Superior temporal gyrus (tissue), 1 donor: ENCODE measurements at regions not wholly inside any gene's neighbourhood (a gene's known extent, or its start where the extent isn't known, plus 50 kb on each side); places are given as distances from the start of the nearest gene placed in this dataset.
"Not testable (repeated sequence)": the region's sequence is repeated elsewhere in the genome, so short reads cannot be mapped to it uniquely, and the experiment has no call there.

Source experiments
- DNase-seq: peaks from one replicate; pipeline ENCODE4 v3.0.0-alpha.2; 2016; ENCODE audit errors: extremely low spot score

DNA sequence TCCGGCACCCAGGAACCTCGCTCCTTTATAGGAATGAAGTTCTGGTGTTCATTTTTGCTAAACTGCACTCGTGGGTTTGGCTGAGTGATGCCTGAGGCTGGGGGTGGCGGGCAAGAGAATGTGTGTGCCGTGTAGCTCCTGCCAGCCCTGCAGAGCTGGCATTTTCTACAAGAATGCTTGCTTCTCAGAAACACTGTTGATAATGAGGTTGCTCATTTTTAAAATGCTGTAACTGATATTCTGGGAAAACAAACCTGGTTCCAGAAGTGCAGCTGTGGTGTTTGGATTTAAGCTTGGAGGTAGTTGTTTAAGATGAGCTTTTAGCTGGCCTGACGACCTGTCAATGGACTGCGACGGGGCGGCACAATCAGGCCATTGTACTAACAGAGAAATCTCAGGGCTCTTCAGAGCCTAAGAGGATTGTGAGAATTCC is 511.9 kb upstream of the TNP1 start:
- DNase-seq = no peak

DNA sequence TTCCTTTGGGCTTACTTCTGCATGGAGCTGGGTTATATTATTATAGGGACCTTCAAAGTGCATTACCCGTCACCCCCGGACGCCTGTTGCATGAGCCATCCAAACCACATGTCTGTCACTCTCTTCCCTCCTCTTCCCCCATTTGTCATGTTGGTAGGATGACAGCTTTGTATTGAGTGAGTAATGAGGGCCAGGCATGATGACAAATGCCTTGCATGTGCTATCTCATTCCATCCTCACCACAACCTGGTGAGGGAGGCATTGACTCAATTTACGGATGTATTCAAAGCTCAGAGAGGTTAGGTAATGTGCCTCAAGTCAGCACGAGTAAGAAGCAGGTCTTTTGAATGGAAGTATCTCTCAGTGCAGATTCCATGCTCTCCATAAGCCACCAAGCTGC is 510.5 kb upstream of the TNP1 start:
- no peak for DNase-seq

DNA sequence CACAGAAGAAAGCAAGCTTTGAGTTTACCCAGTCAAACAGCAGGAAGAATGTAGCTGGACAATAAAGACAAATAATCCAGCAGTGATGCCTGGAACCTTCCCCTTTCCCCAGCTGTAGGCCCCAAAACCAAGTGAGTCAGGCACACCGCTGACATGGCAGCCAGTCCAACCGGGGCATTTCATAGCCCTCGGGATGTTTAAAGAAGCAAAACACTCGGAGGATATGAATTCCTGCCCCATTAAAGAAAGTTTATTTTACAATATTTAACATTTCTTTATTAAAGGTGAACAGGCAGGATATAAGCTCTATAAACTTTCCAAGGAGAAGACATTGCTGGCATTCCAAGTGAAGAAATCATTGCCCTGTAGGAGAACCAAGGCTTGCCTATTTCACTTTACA is 507.6 kb upstream of the TNP1 start:
- no peak for DNase-seq

DNA sequence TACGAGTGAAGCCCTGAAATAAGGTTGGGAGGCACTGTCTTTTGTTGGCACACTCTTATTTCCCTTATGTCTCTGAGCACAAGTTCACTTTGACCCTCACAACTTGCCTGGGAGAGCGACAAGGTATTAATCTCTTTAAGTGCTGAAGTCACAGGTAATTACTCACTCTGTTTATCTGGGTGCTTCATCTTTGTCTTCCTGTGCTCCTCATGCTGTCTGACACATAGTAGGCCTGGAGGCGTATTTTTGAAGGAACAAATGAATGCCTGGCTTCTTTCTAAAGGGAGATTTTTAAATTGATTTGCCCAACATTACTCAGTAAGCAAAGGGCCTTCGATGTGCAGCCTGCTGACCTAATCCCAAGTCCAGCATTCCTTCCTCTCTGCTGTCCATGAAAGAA is 507.1 kb upstream of the TNP1 start:
- no peak for DNase-seq

DNA sequence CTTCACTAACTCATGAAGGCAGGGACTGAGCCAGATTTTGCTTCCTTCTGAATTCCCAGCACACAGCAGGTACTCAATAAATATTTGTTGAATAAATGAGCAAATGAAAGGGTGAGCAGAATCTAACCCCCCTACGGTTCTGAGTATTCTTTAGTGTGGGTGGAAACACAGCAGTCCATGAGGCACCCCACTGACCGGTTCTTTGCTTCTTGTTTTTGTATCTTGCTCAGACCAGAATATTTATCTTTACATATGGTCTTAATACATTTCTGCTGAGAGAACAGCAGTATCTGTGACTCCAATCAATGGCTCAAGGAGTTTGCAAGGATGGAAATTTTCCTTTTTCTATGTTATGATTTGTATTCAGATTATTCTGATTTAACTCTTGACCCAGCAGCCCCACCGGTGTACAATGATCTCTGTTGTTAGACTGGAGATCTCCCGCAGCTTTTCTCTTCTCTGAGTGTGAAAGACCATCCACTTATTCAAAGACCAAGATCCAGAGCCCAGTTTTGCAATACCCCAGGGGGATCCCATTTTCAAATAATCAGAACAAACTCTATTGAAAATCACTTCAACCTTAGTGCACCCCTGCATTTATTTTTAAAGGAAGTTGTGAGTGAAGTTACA is 506.5 kb upstream of the TNP1 start:
- DNase-seq = no peak

DNA sequence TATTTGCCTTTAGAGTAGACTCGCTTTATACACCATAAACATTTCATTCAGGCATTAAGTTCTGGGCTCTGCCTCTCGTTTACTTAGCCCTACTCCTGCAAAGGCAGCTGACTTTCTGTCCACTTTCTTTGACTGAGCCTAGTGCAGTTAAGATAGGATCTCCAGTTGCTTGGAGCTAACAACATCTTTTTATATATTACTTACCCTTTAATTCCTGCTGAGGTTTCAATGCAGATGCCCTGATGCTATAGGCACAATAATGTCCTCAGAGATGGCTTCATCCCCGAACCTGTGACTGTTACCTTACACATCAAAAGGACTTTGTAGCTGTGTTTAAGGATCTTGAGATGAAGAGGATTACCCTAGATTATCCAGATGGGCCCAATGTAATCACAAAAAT is 505.8 kb upstream of the TNP1 start:
- DNase-seq = no peak

DNA sequence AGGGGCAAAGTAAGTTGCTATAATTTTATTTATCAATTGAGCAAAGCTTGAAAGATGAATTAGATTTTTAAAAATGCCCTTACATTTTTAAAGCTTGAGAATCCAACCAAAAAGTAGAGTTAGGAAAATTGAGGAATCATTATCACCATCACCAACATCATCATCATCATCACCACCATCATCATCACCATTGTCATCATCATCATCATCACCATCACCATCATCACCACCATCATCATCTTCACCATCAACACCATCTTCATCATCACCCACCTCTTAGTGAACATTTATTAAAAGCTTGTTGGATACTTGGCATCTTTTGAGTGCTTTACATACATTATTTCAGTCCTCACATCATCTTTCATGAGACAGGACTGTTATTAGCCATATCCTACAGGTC is 504.4 kb upstream of the TNP1 start:
- no peak for DNase-seq

DNA sequence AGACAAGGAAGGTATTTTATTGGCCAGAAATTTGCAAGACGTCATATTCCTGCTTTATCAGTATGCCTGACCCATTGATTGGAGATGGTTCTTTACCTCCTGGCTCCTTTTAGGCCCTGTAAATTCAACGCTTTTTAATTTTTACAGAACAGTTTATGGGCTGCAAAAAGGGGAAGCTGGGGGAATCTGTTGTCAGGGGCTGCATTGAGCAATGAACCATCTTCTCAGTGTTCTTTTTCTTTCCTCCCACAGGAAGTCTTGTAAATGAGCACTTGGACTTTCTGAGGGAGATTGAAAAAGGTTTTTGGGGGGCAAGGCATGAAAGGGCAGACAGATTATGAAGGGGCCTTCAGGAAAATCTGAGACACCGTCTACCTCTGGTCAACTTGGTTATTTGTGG is 503.6 kb upstream of the TNP1 start:
- no peak for DNase-seq

DNA sequence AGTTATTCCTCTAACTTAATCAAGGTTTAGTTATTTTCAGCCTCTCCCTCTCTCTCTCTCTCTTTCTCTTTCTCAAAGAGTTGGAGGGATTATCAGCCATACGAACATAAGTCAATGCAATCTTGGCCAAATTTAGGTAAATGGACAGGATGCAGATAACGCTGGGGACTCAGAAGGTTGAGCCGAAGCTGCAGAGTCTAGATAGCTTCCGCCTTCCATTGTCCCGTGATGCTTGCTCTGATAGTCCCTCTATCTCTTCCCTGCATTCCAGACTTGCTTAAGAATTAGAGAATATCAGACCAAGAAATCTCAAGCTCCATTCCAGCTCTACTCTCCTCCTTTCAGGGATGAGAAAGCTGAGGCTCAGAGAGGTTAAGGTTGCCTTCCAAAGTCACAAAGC is 502.8 kb upstream of the TNP1 start:
- DNase-seq = no peak

DNA sequence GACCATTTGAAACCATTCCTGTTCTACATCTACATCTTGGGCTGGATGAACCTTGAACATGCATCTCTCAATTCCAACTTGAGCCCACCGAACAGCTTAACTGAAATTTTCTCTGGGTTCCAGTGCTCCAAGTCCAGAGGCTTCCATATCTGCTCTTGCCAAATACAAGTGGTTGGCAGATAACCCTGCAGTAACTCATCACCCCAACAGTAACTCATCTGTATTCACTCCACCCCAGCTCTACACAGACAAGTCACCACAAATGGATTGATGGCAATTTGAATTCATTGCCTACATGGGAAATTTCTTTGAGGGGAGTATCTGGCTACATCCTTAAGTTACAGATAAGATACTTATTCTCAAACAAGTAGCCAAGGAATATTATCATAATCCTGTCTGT is 502.4 kb upstream of the TNP1 start:
- no peak for DNase-seq

DNA sequence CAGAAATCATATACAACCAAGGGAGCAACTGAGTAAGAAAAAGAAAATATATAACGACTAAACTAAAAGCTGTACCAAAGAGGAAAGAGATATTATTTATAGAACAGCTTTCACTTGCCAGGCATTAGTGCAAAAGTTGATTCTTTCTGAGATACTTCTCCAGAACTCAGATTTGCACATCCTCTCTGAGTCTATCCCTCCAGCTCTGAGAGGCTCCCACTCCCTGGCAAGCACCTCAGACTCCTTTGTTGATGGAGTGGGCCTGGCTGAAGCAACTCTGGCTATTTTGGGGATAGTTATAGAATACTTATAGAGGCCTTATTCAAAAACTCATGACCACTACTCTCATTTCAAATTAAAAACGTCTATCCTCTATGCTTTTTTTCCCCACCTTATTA is 501.6 kb upstream of the TNP1 start:
- DNase-seq = no peak

DNA sequence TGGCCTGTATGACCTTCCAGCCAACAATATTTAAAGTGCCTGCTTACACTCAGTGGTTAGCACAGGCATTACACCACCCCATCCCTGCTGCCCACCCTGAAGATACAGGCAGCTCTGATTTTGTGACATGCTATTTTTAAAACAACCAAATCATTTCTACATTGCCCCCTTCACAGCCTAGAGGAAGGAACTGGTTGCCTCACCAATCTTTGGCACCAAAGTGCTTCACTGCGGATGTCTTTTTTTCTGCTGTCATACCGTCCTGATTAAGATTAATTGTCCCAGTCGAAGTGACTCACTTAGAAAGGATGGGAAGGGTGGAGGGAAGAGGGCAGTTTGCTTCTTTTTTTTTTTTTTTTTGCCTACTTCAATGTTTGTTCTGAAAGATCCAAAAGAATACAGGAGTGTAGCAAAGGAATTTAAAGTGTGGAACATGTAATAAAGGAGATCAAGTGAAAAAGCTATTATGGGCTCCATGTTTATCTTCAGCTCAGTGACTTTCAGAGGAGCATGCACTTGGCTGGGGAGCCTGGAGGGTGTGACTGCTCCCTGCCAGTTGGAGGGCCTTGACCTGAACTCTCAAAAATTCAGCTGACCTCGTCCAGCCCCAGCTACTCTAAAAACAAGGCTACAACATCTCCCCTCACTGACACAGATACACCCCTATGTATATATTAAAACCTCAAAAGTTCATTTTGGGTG is 501.1 kb upstream of the TNP1 start:
- no peak for DNase-seq

DNA sequence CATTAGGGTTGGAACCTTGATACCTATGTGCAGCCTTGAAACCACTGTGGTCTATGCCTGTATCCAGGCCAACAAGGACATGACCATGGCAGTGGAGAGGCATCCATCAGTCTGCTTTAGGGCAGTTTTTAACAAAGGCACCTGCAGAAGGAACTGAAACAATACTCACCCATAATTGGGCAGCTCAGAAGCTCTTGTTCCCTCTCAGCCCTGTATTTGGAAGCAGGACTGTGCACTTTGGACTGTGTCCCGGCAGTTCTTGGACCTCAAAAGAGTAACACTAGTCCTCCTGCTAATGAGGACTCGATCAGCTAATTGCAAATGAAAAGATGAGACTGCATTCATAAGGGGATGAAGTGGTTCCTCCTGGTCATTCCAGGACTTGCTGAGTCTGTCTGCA is 500.2 kb upstream of the TNP1 start:
- no peak for DNase-seq

DNA sequence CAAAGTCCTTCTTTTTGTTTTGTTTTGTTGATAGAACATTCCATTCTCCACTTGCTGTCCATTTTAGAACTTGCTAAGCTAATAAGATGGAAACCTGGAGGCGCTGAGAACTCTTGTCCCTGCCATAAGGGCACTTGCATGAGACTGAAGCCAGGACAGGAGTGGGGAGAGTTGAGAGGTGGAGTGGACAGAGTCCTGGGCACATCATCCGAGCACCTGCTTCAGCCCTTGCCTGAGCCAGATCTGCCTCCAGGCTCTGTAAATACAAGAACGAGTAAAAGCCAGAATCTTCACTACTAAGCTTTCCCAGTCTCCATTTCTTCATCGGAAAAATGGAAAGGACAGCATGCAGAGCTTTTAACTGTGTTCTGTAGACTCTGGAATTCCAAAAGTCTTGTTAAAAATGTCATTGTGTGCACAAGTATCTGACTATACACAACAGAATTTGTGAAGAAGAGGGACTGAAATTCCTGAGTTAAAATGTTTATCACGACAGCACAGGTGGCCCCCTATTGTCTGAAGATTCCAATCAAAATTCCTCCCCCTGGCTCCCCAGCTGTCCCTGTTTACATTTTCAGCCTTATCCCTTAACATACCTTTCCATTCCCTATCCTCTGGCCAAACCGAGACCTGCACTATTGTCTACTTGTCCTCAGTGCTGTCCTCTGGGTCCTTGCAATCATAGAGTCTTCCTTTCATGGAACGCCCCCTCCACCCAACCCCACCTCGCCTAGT is 498.2 kb upstream of the TNP1 start:
- no peak for DNase-seq

DNA sequence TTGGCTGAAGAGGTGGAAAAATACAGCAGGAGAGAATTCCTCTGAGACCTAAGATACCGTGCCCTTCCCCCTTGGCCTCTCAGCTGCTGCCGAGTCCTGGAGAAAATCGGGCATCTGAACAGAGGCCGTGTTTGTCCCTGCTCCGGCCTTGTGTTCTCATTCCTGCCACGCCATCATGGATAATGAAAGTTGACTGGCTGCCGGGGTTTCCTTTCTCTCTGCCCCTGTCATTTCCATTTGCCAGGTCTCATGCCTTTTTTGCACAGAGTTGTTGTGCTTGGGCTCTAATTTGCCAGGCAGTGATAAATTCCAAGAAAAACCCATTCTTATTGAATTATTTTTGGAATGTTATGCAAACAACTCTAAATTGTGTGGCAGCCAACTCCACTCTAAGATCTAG is 496.9 kb upstream of the TNP1 start:
- DNase-seq = peak; percentile 54

DNA sequence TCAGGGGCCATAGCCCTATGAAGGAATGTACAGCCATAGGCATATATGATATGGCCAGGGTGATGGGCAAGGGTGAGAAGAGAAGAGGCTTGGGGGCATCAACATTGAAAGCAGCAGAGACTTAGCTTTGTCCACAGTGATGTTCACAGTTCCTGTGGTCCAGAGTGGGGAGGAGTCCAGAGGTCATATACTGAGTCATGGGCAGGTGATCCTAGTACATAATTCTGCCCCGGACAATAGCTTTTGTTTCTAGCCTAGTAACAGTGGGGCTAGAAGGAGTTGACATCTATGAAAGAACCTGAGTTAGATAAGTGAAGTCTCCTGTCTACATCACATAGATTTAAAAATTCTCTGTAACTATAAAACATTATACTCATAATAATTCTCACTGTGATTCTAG is 496.3 kb upstream of the TNP1 start:
- no peak for DNase-seq

DNA sequence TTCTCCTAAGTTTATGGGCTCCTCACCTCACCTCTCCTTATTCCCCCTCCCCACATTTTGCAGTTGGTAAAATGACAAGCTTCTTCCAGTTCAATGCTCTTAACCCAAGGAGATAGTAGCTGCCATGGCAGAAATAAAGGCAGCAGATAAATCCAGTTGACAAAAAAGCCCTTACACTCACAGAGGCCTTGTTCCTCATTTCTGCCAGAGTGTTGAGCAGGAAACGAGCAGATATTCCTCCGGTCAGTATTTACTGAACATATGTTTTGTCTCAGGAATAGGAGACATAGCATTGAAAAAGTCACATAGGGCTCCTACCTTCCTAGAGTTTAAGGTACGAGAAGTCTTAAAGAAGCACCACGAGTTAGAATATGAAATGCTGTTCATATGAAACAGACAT is 493.7 kb upstream of the TNP1 start:
- DNase-seq = no peak

DNA sequence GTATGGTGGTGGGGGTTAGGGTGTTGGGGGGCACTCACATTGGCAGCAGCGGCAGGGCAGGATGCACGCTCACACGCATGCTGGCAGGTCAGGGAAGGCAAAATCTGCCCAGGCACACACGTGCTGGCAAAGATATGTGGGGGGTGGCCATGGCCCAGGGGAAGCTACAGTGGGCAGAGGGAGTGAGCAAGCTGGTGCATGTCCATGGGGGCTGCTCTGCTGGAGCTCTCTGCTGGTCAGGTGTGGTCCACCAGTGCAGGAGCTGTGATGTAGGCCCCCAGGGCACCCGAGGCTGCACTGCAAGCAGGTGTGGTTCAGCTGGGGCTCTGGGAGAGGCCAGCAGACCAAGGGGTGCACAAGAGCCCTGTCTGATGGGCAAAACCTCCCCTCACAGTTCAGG is 491.5 kb upstream of the TNP1 start:
- no peak for DNase-seq

DNA sequence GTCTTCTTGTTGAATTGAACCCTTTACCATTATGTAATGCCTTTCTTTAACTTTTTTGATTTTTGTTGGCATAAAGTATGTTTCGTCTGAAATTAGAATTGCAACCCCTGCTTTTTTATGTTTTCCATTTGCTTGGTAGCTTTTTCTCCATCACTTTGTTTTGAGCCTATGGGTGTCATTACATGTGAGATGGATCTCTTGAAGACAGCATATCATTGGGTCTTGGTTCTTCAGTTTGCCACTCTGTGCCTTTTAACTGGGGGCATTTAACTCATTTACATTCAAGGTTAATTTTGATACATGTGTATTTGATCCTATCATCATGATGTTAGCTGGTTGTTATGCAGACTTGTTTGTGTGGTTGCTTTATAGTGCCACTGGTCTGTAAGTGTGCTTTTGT is 489.4 kb upstream of the TNP1 start:
- DNase-seq = no peak

DNA sequence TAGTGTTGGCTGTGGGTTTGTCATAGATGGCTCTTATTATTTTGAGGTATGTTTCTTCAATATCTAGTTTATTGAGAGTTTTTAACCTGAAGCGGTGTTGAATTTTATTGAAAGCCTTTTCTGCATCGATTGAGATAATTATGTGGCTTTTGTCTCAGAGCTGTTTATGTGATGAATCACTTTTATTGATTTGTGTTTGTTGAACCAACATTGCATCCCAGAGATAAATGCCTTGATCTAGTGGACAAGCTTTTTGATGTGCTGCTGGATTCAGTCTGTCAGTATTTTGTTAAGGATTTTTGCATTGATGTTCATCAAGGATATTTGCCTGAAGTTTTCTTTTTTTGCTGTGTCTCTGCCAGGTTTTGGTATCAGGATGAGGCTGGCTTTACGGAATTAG is 487.8 kb upstream of the TNP1 start:
- DNase-seq = not testable (repeated sequence)

DNA sequence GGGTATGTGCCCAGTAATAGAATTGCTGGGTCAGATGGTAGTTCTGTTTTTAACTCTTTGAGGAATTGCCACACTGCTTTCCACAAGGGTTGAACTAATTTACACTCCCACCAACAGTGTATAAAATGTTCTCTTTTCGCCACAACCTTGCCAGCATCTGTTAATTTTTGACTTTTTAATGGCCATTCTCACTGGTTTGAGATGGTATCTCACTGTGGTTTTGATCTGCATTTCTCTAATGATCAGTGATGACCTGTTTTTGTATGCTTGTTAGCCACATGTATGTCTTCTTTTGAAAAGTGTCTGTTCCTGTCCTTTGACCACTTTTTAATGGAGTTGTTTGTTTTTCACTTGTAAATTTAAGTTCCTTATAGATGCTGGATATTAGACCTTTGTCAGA is 486.2 kb upstream of the TNP1 start:
- not testable (repeated sequence) for DNase-seq

DNA sequence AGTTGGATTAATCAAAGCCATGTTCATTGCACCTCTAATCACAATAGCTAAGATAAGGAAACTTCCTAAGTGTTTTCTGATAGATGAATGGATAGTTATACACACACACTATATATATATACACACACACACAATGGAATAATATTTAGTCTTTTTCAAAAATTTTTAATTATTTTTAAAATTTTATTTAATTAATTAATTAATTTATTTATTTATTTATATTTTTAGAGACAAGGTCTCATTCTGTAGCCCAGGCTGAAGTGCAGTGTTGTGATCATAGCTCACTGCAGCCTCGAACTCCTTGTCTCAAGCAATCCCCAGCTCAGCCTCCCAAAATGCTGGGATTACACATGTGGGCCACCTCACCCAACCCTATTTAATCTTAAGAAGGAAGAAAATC is 481.0 kb upstream of the TNP1 start:
- no peak for DNase-seq

DNA sequence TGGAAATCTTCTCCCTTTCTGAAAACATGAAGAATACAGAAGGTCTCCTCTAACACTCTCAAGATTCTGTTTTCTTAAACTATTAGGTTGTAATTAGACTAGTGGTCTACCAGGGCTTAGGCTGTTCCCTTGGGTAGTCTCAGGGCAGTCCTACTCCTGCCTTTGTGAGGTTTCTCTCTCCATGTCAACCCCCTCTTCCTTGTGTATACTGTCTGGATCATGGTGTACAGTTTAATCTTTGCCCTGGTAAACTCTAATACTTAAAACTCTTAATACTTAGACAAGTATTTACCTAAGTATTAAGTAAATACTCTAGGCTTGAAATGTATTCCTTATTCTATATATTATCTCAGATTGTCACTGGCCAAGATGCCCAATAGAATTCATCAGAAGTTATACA is 480.3 kb upstream of the TNP1 start:
- DNase-seq = no peak
